Activated CD4-positive, alpha-beta T cell treated with anti-CD3 and anti-CD28 coated beads for 24 hours (primary cell): ENCODE measurements at regions not wholly inside any gene's neighbourhood (a gene's known extent, or its start where the extent isn't known, plus 50 kb on each side); places are given as distances from the start of the nearest gene placed in this dataset.
A peak's percentile ranks its signal among the peaks of the same experiment; 100 is the strongest.

Experiments used
- DNase-seq, 2 donors: peaks; one replicate each; pipeline ENCODE4 v3.0.0-alpha.2; 2020; ENCODE audit warnings: low read depth in 2 of 2

DNA sequence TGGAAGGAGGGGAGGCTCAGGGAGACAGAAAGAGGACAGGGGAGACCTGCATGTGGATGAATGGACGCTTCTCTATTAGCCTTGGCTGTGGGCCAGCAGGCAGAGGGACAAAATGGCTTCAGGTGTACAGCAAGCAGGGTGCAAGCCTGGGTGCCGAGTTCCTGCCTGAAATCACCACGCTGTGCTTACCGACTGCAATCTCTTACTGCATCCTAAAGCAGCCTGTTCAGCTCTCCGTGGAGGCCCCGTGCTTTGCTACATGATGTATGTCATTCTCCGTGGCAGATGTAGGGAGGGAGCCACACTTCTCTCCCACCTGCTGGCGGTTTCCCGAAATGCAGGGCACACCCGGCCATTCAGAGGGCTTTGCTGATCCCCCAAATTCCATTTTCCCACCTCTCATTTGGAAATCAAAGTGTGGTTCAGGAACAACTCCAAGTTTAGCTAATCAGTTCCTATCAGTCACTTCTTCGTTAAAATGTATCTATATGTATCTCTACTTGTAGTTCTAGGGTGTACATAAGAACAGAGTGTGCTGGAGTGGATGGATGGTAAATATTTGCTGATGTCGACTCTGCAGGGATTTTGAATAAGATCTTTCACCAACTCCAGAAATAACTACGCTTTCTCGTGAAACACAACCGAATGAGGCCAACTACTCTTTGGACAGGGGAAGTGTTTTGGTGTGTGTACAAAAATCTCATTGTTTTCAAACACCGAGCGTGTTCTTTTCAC, 122.3 kb upstream of the BACE2 start:
- peak in 1 of 2 donors; percentile 1 for DNase-seq

- no peak for DNase-seq
These were observed 119.8 kb upstream of the BACE2 start for GRCh38 chr21:41048145-41048544.

GRCh38 chr21:41048623-41049022, 119.3 kb upstream of the BACE2 start:
- no peak for DNase-seq

GRCh38 chr21:41052820-41053555, 115.0 kb upstream of the BACE2 start:
- no peak for DNase-seq

DNA sequence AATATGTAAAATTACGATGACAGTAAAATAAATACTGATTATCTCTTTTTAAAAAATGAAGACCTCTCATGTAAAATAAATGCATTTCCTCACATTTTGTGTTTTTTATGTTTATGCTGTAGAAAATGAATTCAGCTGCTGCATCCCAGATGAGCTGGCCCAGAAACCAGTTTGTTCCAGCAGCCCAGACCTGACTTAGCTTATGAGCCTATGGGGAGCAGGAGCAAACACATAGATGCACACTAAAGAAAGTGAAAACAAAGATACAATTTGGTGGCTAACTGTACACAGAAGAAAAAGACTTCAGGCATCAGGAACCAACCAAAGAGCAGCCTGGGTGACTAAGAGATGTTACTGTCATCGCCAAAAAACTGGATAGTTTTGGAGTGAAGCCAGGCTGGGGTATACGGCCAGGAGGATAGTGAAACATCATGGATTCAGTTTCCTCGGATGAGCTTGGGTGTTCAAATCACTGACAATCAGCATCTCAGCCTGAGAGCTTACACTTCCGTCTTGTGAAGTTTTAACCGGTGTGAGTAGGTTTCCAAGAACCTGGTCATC, 113.9 kb upstream of the BACE2 start:
- DNase-seq = no peak

DNA sequence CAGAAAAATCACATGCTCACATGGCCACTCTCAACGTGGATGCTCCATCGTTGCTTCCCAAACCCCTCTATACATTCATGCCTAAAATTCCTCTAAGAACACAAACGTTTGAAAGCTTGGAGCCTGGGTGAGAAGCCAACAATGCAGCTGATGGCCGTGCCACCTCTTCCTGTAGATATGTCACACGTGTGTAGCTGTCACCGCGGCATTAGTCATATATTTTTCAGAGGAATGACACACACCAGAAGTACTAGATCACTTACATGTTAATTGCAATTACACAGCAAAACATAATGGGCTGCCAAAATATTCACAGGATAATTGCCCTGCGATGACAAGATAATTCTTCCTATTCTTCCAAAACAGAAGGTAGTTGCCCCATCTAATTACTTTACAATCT, 112.7 kb upstream of the BACE2 start:
- DNase-seq = no peak

DNA sequence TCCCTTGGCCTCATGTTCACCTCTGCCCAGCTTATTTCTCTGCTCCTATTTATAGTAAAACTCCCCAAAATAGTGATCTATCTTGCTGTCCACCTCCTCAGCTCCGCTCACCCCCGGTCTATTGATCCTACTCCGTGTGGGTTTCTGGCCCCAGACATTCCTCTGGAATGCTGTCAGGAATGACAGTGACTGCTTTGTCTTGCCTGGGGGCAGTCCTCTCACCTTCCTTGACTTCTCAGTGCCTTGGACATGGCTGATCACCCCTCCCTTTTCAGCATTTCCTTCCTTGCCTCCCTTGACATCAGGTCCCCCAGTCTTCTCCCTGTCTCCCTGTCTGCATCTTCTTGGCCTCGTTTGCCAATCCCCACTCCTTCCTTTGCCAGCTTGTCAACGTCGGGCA, 108.1 kb upstream of the BACE2 start:
- DNase-seq = no peak

DNA sequence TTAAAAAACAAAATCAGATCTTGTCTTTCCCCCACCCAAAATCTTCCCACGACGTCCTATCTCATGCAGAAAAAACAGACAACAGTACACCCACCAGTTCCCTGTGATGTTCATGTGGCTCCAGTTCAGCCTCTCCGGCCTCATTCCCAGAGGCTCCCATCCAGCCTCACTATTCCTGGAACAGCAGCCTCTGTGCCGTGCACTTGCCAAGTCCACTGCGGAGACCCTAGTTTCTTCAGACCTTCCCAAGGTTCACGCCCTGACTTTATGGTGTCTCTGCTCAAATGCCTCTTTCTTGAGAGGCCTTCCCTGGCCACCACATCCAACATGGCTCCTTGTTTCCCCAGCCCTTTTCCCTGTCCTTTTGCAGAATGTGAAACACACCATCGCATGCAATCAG, 106.3 kb upstream of the BACE2 start:
- DNase-seq = no peak

GRCh38 chr21:41064334-41064791, 103.6 kb upstream of the BACE2 start:
- no peak for DNase-seq

GRCh38 chr21:41064951-41065350, 103.0 kb upstream of the BACE2 start:
- no peak for DNase-seq

- DNase-seq = no peak
These were observed 102.4 kb upstream of the BACE2 start for GRCh38 chr21:41065539-41065938.

GRCh38 chr21:41066086-41066938, 101.6 kb upstream of the BACE2 start:
- DNase-seq = no peak

GRCh38 chr21:41067709-41068108, 100.3 kb upstream of the BACE2 start:
- DNase-seq = no peak

DNA sequence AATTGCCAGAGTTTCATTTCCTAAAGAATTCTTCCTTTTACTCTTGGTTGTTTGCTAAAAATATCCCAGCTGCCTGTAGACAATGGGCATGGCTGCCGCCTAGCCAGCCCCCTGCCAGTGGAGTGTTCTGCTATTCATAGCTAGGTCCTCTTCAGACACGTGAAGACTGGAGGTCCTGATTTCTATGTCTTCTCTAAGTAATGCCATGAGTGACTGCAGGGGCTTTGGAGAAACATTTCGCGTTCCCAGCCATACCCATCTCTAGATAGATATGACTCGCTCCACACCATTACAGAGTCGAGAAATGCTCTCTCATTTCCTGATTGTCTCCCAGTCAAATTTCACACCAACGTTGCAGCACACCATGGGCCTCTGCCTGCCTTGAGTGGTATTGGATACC, 99.5 kb upstream of the BACE2 start:
- no peak for DNase-seq

GRCh38 chr21:41068967-41069642, 98.9 kb upstream of the BACE2 start:
- DNase-seq = peak; percentile 47 to 64

- no peak for DNase-seq
These were observed 97.7 kb upstream of the BACE2 start for GRCh38 chr21:41070284-41070683.

DNA sequence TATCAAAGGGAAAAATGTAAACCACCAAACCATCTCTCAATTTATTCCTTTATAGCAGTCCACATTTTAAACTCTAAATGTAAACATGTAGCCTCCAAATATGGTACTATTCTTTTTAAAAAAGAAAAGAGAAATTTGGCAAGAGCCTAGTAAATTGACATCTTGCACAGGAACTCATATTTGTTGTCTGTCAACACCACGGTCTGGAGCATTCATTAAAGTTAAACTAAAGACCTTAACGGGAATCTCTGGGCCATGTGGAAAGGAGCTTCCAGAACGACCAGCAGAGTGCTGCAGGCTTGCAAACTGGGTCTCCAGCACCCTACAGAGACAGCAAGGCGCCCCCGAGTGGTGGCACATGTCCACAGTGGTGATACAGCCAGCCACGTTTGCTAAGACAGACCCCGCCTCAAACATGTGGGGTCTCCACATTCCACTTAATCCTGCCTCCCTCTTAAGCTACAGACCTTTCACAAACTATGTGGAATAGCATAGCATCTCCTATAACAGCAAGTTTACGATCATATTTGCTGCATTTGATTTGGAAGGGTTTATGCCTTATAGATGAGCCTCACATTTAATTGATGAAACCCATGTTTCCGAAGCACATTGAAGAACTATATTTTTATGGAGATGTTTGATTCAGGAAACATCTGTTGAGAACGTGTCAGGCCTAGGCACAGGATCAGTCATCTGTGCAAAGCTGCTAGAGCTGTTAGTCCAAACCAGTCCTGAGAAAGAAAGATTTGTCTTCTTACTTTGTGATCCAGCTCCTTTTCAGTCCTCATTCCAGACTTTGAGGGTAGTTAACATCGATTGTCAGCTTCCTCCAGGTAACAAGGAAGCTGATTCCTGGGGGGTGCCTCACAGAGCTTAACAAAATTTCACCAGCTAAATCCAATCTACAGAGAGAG, 96.4 kb upstream of the BACE2 start:
- no peak for DNase-seq

DNA sequence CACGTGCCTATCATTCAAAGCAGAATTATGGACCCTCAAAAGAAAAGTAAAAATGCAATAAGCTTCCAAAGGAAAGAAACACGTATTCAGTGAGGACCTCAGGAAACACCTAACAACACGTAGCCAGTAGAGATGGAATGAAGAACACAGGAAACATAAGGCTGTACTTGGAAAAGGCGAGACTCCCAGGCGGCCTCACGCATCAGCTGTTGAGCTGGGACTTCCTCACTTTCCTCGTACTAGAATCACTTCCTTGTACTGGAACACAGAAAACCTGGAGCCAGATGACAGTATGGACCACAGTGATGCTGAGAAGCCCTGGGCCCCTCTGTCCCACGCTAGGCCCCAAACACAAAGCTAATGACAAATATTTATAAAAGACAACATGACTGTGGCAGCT, 94.4 kb upstream of the BACE2 start:
- DNase-seq = no peak

DNA sequence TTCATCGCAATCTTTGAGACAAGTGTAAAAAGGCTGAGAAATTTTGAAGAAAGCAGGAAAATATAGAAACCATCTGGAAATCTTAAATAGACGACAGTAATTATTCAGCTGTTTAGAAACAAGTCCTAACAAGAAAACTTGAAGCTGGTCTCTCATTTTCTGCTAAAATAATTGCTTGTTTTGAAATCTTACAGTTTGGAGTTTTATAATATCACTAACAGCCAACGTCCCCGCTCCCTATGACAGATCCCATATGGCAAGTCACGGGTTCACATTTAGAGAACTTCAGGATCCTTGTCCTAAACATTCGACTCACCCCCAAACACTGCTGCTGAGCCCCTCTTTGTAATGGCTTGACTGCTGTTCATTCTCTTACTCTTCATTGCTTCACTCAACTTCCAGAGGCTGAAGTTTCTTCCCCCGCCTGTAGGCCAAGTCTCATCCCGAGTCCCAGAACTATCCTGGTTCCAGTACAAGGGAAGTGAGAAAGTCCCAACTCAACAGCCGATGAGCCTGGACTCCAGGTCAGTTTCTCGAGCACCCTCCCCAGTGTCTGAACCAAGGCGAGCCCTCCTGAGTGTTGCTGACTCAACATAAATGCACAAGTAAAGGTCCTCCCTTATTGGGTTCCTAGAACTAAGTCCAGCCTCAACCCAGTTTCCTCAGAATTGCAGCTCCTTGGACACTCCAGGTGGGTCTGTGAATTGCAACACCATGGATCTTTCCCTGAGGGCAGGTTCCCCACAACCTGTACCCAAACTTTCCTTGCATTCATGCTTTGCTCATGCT, 93.4 kb upstream of the BACE2 start:
- DNase-seq = no peak

DNA sequence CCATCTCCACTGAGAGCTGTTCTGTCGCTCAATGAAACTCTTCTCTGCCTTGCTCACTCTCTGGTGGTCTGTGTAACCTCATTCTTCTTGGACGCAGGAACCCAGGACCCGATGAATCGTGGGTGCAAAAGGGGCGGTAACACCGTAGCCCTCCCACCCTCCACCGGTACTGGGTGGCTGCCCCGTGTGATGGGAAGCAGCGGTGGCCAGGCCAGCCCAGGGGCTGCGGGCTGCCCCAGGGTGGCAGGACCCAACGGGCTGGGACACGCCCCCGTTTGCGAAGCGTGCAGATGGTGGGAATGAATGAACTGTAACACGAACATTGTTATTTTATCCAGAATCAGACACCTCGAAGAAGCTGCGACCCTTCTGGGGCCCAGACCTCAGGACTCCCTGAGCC, 92.3 kb upstream of the BACE2 start:
- no peak for DNase-seq
